HL-60 (cell line): ENCODE measurements at regions not wholly inside any gene's neighbourhood (a gene's known extent, or its start where the extent isn't known, plus 50 kb on each side); places are given as distances from the start of the nearest gene placed in this dataset.

Experiments
- TF ChIP-seq, protein P1 (sequence below): IDR thresholded peaks from one replicate; pipeline ENCODE4 v1.5.1; 2011; ENCODE audit warnings: low read length, control low read depth, inconsistent platforms; ENCODE audit not compliant: insufficient read depth
- TF ChIP-seq, protein P2 (sequence below): IDR thresholded peaks from 2 replicates; pipeline ENCODE4 v1.6.1; 2012; ENCODE audit warnings: low read depth; ENCODE audit not compliant: insufficient replicate concordance

DNA sequence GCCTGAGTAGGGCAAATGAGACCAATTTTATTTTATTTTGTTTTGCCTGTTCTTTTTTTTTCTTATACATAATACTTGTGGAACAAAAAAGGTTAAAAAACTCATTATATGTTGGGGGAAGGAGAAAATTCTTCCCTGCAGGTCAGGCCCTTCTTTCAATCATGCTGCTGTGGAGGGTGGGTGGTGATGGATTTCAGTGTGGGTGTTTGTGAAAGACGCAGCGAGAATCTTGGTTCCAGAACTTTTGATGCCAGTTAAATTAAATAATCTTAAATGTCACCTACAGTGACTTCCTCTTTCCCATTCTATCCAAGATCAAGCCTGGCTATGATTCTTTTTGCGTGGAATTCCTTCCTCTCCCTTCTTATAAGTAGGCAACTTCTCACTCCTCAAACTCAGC lies 595.8 kb upstream of the EEF2KMT start:
- TF ChIP-seq, protein P1, sequence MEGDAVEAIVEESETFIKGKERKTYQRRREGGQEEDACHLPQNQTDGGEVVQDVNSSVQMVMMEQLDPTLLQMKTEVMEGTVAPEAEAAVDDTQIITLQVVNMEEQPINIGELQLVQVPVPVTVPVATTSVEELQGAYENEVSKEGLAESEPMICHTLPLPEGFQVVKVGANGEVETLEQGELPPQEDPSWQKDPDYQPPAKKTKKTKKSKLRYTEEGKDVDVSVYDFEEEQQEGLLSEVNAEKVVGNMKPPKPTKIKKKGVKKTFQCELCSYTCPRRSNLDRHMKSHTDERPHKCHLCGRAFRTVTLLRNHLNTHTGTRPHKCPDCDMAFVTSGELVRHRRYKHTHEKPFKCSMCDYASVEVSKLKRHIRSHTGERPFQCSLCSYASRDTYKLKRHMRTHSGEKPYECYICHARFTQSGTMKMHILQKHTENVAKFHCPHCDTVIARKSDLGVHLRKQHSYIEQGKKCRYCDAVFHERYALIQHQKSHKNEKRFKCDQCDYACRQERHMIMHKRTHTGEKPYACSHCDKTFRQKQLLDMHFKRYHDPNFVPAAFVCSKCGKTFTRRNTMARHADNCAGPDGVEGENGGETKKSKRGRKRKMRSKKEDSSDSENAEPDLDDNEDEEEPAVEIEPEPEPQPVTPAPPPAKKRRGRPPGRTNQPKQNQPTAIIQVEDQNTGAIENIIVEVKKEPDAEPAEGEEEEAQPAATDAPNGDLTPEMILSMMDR = no peak
- TF ChIP-seq, protein P2, sequence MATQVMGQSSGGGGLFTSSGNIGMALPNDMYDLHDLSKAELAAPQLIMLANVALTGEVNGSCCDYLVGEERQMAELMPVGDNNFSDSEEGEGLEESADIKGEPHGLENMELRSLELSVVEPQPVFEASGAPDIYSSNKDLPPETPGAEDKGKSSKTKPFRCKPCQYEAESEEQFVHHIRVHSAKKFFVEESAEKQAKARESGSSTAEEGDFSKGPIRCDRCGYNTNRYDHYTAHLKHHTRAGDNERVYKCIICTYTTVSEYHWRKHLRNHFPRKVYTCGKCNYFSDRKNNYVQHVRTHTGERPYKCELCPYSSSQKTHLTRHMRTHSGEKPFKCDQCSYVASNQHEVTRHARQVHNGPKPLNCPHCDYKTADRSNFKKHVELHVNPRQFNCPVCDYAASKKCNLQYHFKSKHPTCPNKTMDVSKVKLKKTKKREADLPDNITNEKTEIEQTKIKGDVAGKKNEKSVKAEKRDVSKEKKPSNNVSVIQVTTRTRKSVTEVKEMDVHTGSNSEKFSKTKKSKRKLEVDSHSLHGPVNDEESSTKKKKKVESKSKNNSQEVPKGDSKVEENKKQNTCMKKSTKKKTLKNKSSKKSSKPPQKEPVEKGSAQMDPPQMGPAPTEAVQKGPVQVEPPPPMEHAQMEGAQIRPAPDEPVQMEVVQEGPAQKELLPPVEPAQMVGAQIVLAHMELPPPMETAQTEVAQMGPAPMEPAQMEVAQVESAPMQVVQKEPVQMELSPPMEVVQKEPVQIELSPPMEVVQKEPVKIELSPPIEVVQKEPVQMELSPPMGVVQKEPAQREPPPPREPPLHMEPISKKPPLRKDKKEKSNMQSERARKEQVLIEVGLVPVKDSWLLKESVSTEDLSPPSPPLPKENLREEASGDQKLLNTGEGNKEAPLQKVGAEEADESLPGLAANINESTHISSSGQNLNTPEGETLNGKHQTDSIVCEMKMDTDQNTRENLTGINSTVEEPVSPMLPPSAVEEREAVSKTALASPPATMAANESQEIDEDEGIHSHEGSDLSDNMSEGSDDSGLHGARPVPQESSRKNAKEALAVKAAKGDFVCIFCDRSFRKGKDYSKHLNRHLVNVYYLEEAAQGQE = no peak
